ENCODE measurements at regions not wholly inside any gene's neighbourhood (a gene's known extent, or its start where the extent isn't known, plus 50 kb on each side); places are given as distances from the start of the nearest gene placed in this dataset.

DNA sequence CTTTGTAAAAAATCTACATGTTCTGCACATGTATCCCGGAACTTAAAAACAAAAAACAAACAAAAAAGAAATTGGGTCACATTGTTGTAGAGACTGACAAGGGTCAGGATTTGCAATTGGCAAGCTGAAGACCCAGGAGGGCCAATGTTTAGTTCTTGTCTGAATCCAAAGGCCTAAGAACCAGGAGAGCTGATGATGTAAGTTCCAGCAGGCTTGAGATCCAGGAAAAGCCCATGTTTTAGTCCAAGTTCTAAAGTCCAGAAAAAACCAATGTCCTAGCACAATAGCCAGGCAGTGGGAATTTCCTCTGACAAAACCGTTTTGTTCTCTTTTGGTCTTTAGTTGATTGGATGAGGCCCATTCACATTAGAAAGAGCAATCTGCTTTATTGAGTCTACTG is 244.9 kb downstream of the DMAC1 start:
- TF ChIP-seq, protein P1, sequence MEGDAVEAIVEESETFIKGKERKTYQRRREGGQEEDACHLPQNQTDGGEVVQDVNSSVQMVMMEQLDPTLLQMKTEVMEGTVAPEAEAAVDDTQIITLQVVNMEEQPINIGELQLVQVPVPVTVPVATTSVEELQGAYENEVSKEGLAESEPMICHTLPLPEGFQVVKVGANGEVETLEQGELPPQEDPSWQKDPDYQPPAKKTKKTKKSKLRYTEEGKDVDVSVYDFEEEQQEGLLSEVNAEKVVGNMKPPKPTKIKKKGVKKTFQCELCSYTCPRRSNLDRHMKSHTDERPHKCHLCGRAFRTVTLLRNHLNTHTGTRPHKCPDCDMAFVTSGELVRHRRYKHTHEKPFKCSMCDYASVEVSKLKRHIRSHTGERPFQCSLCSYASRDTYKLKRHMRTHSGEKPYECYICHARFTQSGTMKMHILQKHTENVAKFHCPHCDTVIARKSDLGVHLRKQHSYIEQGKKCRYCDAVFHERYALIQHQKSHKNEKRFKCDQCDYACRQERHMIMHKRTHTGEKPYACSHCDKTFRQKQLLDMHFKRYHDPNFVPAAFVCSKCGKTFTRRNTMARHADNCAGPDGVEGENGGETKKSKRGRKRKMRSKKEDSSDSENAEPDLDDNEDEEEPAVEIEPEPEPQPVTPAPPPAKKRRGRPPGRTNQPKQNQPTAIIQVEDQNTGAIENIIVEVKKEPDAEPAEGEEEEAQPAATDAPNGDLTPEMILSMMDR (conservative IDR thresholded peaks at IDR 0.05; ENCODE audit: low read length), result no peak
- TF ChIP-seq EZH2phosphoT487 (IDR thresholded peaks at IDR 0.05; ENCODE audit: borderline replicate concordance, low read depth, low read length), result no peak
